Mesenchymal stem cell (in vitro differentiated cells and primary cell): ENCODE measurements at regions not wholly inside any gene's neighbourhood (a gene's known extent, or its start where the extent isn't known, plus 50 kb on each side); places are given as distances from the start of the nearest gene placed in this dataset.

Experiments used
- DNase-seq: peaks from one replicate; pipeline ENCODE4 v3.0.0-alpha.2; 2013
- H2AFZ ChIP-seq: one replicate; pipeline ENCODE4 v1.6.1; 2013; ENCODE audit warnings: low read depth, mild to moderate bottlenecking, control low read depth, inconsistent platforms, low read length, moderate library complexity
- H2AK5ac ChIP-seq: 2 replicates; pipeline ENCODE4 v1.6.1; 2013; ENCODE audit warnings: low read length, moderate library complexity, mild to moderate bottlenecking, inconsistent platforms; ENCODE audit not compliant: severe bottlenecking
- H2BK120ac ChIP-seq: one replicate; pipeline ENCODE4 v1.6.1; 2013; ENCODE audit warnings: low read depth, mild to moderate bottlenecking, inconsistent platforms, low read length, moderate library complexity
- H2BK12ac ChIP-seq, 2 experiments: one replicate each; pipeline ENCODE4 v1.6.1; 2013; ENCODE audit warnings: inconsistent platforms in 2 of 2, low read length in 2 of 2, mild to moderate bottlenecking in 2 of 2, moderate library complexity in 2 of 2, control low read depth in 1 of 2
- H2BK15ac ChIP-seq: one replicate; pipeline ENCODE4 v1.6.1; 2013; ENCODE audit warnings: mild to moderate bottlenecking, low read depth, inconsistent platforms; ENCODE audit not compliant: poor library complexity, severe bottlenecking
- H2BK5ac ChIP-seq: 2 replicates; pipeline ENCODE4 v1.6.1; 2013; ENCODE audit warnings: low read depth, mild to moderate bottlenecking, low read length, control low read depth, inconsistent platforms; ENCODE audit not compliant: poor library complexity, severe bottlenecking
- H3K14ac ChIP-seq, 2 experiments: one replicate each; pipeline ENCODE4 v1.6.1; 2013; ENCODE audit warnings: inconsistent platforms in 2 of 2, low read length in 2 of 2, control low read depth in 1 of 2, mild to moderate bottlenecking in 1 of 2, moderate library complexity in 1 of 2
- H3K18ac ChIP-seq, 2 experiments: one replicate each; pipeline ENCODE4 v1.6.1; 2013; ENCODE audit warnings: inconsistent platforms in 2 of 2, low read length in 2 of 2, control low read depth in 1 of 2, low read depth in 1 of 2, mild to moderate bottlenecking in 1 of 2
- H3K23ac ChIP-seq, 2 experiments: one replicate each; pipeline ENCODE4 v1.6.1; 2013; ENCODE audit warnings: inconsistent platforms in 2 of 2, low read length in 2 of 2, mild to moderate bottlenecking in 2 of 2, moderate library complexity in 2 of 2, control low read depth in 1 of 2
- H3K27ac ChIP-seq: 2 replicates; pipeline ENCODE4 v1.5.1; 2013; ENCODE audit warnings: mild to moderate bottlenecking, moderate library complexity, low read length, control low read depth, inconsistent platforms; ENCODE audit not compliant: poor library complexity, severe bottlenecking
- H3K27me3 ChIP-seq, 2 experiments: 2 replicates each; pipeline versions ENCODE4 v1.6.1 to v1.7.0; 2013; ENCODE audit warnings: low read length in 2 of 2, mild to moderate bottlenecking in 2 of 2, moderate library complexity in 2 of 2, control low read depth in 1 of 2, inconsistent platforms in 1 of 2; ENCODE audit not compliant: control insufficient read depth in 1 of 2, insufficient read depth in 1 of 2
- H3K36me3 ChIP-seq, 2 experiments: 2 replicates each; pipeline versions ENCODE4 v1.6.1 to v1.7.0; 2013; ENCODE audit warnings: low read length in 2 of 2, control low read depth in 1 of 2, inconsistent platforms in 1 of 2, low read depth in 1 of 2, mild to moderate bottlenecking in 1 of 2; ENCODE audit not compliant: insufficient read depth in 2 of 2, control insufficient read depth in 1 of 2
- H3K4ac ChIP-seq, 2 experiments: one replicate each; pipeline ENCODE4 v1.6.1; 2013; ENCODE audit warnings: inconsistent platforms in 2 of 2, low read length in 2 of 2, mild to moderate bottlenecking in 2 of 2, moderate library complexity in 2 of 2, control low read depth in 1 of 2, low read depth in 1 of 2
- H3K4me1 ChIP-seq: 2 replicates; pipeline ENCODE4 v1.6.1; 2013; ENCODE audit warnings: low read depth, low read length, control low read depth; ENCODE audit not compliant: control insufficient read depth, insufficient read depth
- H3K4me2 ChIP-seq: 2 replicates; pipeline ENCODE4 v1.6.1; 2013; ENCODE audit warnings: low read length, mild to moderate bottlenecking, inconsistent platforms; ENCODE audit not compliant: poor library complexity, severe bottlenecking
- H3K4me3 ChIP-seq, 2 experiments: 2 replicates each; pipeline versions ENCODE4 v1.5.1 to v1.7.0; 2013; ENCODE audit warnings: low read length in 2 of 2, mild to moderate bottlenecking in 2 of 2, control low read depth in 1 of 2, low read depth in 1 of 2; ENCODE audit not compliant: insufficient read depth in 1 of 2
- H3K79me1 ChIP-seq: replicated peaks from 2 replicates; pipeline ENCODE4 v1.6.1; 2013; ENCODE audit warnings: mild to moderate bottlenecking, control low read depth, low read length, inconsistent platforms; ENCODE audit not compliant: poor library complexity, severe bottlenecking
- H3K9ac ChIP-seq: 2 replicates; pipeline ENCODE4 v1.7.0; 2013; ENCODE audit warnings: mild to moderate bottlenecking, low read length, moderate library complexity
- H3K9me3 ChIP-seq: 2 replicates; pipeline ENCODE4 v1.7.0; 2013; ENCODE audit warnings: mild to moderate bottlenecking, low read length; ENCODE audit not compliant: control insufficient read depth
- H4K8ac ChIP-seq: one replicate; pipeline ENCODE4 v1.6.1; 2013; ENCODE audit warnings: inconsistent platforms, mild to moderate bottlenecking, low read length, moderate library complexity
- H4K91ac ChIP-seq: one replicate; pipeline ENCODE4 v1.6.1; 2013; ENCODE audit warnings: mild to moderate bottlenecking, low read length, inconsistent platforms
- WGBS: methylation state at CpG from one replicate; pipeline ENCODE4 v1.1.7; 2013; ENCODE audit warnings: mixed read lengths; 5-methylcytosine and 5-hydroxymethylcytosine counted together

- H3K4me1 ChIP-seq = peaks cover 6% of the 10 kb centered on the region
- no peak overlapping the region for H4K91ac ChIP-seq
- no peak overlapping the region for H2BK15ac ChIP-seq
- H2AFZ ChIP-seq = no peak overlapping the region
- H3K27me3 ChIP-seq = peaks cover 13 to 43% of the 10 kb centered on the region in 2 experiments
- no peak overlapping the region for H3K9ac ChIP-seq
- H3K4ac ChIP-seq = no peak overlapping the region
- H3K4me2 ChIP-seq = no peak overlapping the region
- H3K18ac ChIP-seq = no peak overlapping the region
- H3K36me3 ChIP-seq = no peaks in the 10 kb centered on the region
- no peak overlapping the region for H4K8ac ChIP-seq
- no peak overlapping the region for H3K14ac ChIP-seq
- H3K9me3 ChIP-seq = no peaks in the 10 kb centered on the region
- no peak overlapping the region for H3K23ac ChIP-seq
- no peak overlapping the region for H2BK5ac ChIP-seq
- no peak overlapping the region for H2AK5ac ChIP-seq
- H3K27ac ChIP-seq = no peak overlapping the region
- WGBS = 94% methylated on average over 5 of the region's 7 CpGs
- no peak overlapping the region for H2BK120ac ChIP-seq
- no peak overlapping the region for H3K4me3 ChIP-seq
- no peaks in the 10 kb centered on the region for H3K79me1 ChIP-seq
- DNase-seq = no peak
- H2BK12ac ChIP-seq = no peak overlapping the region
These were observed 76.1 kb upstream of the PDSS1 start for GRCh38 chr10:26621243-26621888.

- H3K14ac ChIP-seq = no peak overlapping the region
- H3K23ac ChIP-seq = no peak overlapping the region
- no peak overlapping the region for H2BK5ac ChIP-seq
- no peak overlapping the region for H2BK12ac ChIP-seq
- H3K79me1 ChIP-seq = no peaks in the 10 kb centered on the region
- no peak overlapping the region for H3K18ac ChIP-seq
- DNase-seq = no peak
- peak overlapping the region; percentile 39 to 70 for H3K4me3 ChIP-seq
- H2AFZ ChIP-seq = no peak overlapping the region
- 21% methylated on average over 37 of the region's 47 CpGs for WGBS
- H3K9me3 ChIP-seq = no peaks in the 10 kb centered on the region
- H2BK120ac ChIP-seq = no peak overlapping the region
- H4K91ac ChIP-seq = no peak overlapping the region
- H2BK15ac ChIP-seq = no peak overlapping the region
- H2AK5ac ChIP-seq = no peak overlapping the region
- H3K27me3 ChIP-seq = peaks cover 13 to 48% of the 10 kb centered on the region in 2 experiments
- no peak overlapping the region for H4K8ac ChIP-seq
- peaks cover 6% of the 10 kb centered on the region for H3K4me1 ChIP-seq
- H3K36me3 ChIP-seq = no peaks in the 10 kb centered on the region
- H3K4me2 ChIP-seq = peak overlapping the region; percentile 86
- no peak overlapping the region for H3K27ac ChIP-seq
- no peak overlapping the region for H3K4ac ChIP-seq
- peak overlapping the region; percentile 38 for H3K9ac ChIP-seq
These were observed 75.4 kb upstream of the PDSS1 start for GRCh38 chr10:26621889-26622711.

GRCh38 chr10:26622891-26623290 lies 74.6 kb upstream of the PDSS1 start:
- Histone ChIP-seq H3K27ac (no peak overlapping the region), H3K4me3 (peak overlapping the region in 1 of 2 experiments; percentile 70), H3K27me3 (peaks cover 13 to 54% of the 10 kb centered on the region in 2 experiments), H3K18ac (no peak overlapping the region), H2AFZ (no peak overlapping the region), H2BK5ac (no peak overlapping the region), H3K79me1 (no peaks in the 10 kb centered on the region), H4K8ac (no peak overlapping the region), H3K14ac (no peak overlapping the region), H3K36me3 (no peaks in the 10 kb centered on the region), H2BK120ac (no peak overlapping the region), H3K9ac (peak overlapping the region; percentile 38), H2BK12ac (no peak overlapping the region), H3K4ac (no peak overlapping the region), H4K91ac (no peak overlapping the region), H3K9me3 (no peaks in the 10 kb centered on the region), H3K23ac (no peak overlapping the region), H3K4me2 (peak overlapping the region; percentile 86), H2AK5ac (no peak overlapping the region), H3K4me1 (peaks cover 6% of the 10 kb centered on the region), H2BK15ac (no peak overlapping the region)
- WGBS = 81% methylated on average over 7 of the region's 7 CpGs
- no peak for DNase-seq

- no peak for DNase-seq
- no peak overlapping the region for H3K4me3 ChIP-seq
- no peak overlapping the region for H3K14ac ChIP-seq
- 100% methylated on average over 1 of the region's 3 CpGs for WGBS
- no peak overlapping the region for H2AFZ ChIP-seq
- H3K18ac ChIP-seq = no peak overlapping the region
- H2BK15ac ChIP-seq = no peak overlapping the region
- no peak overlapping the region for H3K27ac ChIP-seq
- H3K23ac ChIP-seq = no peak overlapping the region
- H3K4me1 ChIP-seq = peaks cover 6% of the 10 kb centered on the region
- H4K91ac ChIP-seq = no peak overlapping the region
- H3K9ac ChIP-seq = no peak overlapping the region
- no peak overlapping the region for H2BK5ac ChIP-seq
- no peak overlapping the region for H2BK120ac ChIP-seq
- H2AK5ac ChIP-seq = no peak overlapping the region
- no peaks in the 10 kb centered on the region for H3K36me3 ChIP-seq
- H4K8ac ChIP-seq = no peak overlapping the region
- no peaks in the 10 kb centered on the region for H3K79me1 ChIP-seq
- H2BK12ac ChIP-seq = no peak overlapping the region
- no peaks in the 10 kb centered on the region for H3K9me3 ChIP-seq
- H3K27me3 ChIP-seq = peaks cover 13 to 54% of the 10 kb centered on the region in 2 experiments
- no peak overlapping the region for H3K4me2 ChIP-seq
- no peak overlapping the region for H3K4ac ChIP-seq
These were observed 73.5 kb upstream of the PDSS1 start for GRCh38 chr10:26624006-26624405.
